ENCODE measurements at regions not wholly inside any gene's neighbourhood (a gene's known extent, or its start where the extent isn't known, plus 50 kb on each side); places are given as distances from the start of the nearest gene placed in this dataset.

DNA sequence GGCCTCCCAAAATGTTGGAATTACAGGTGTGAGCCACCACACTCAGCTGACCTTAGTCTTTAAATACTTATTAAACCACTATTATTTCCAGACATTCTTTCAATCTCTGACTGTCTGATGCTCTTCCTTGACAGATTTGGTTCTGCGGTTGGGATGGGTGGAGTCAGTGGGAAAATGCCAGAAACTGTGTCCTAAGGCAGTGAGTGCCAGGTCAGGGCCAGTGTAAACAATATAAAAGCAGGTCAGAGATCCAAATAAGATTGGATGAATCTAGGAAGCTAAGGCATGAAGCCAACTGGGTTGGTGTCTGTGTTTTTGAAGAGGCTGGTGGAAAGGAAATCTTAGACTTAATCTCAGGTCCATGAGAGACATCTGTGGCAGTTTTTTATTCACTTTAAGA lies 74.7 kb downstream of the KLF5 start:
- Histone ChIP-seq H3K4me2 (ENCODE audit: low read depth, low read length) (no peak overlapping the region), H3K9ac (ENCODE audit: low read depth, low read length) (no peak overlapping the region), H3K36me3 (ENCODE audit: control insufficient read depth, insufficient read depth, low read length) (no peaks in the 10 kb centered on the region), H4K91ac (ENCODE audit: insufficient read depth, low read depth, low read length) (no peak overlapping the region), H3K4me3 (ENCODE audit: insufficient read depth, low read depth, low read length) (no peak overlapping the region), H3K27ac (ENCODE audit: insufficient read depth, low read length) (no peak overlapping the region), H2BK20ac (ENCODE audit: low read depth, low read length) (0 out of 2 replicates have a peak overlapping the region, but pooled peaks have one; percentile 11), H4K8ac (ENCODE audit: low read depth in 2 of 2, low read length in 2 of 2) (no peak overlapping the region), H2BK5ac (ENCODE audit: low read depth, low read length, poor library complexity, severe bottlenecking) (no peak overlapping the region), H3K79me1 (ENCODE audit: low read depth in 1 of 2, low read length in 2 of 2) (no peaks in the 10 kb centered on the region), H2BK15ac (ENCODE audit: low read depth, low read length) (no peak overlapping the region), H2AK9ac (replicated peaks; ENCODE audit: low read depth, low read length, poor library complexity) (no peak overlapping the region), H3K9me1 (ENCODE audit: insufficient read depth, low read length) (peaks cover 8% of the 10 kb centered on the region), H3K56ac (ENCODE audit: extremely low read depth, insufficient read depth, low read length) (no peak overlapping the region), H3K18ac (ENCODE audit: low read depth, low read length) (no peak overlapping the region), H3K9me3 (ENCODE audit: control insufficient read depth, insufficient read depth, low read length) (no peaks in the 10 kb centered on the region), H4K20me1 (ENCODE audit: insufficient read depth, low read length) (no peaks in the 10 kb centered on the region), H4K5ac (ENCODE audit: low read depth, low read length) (no peak overlapping the region), H3K4ac (ENCODE audit: low read depth, low read length) (no peak overlapping the region; the same call in 1 of the 2 replicates), H2AK5ac (ENCODE audit: low read depth, low read length) (peak overlapping the region; percentile 31), H3K14ac (replicated peaks; ENCODE audit: low read depth, low read length) (no peak overlapping the region), H3K27me3 (ENCODE audit: control insufficient read depth, insufficient read depth, low read length) (no peaks in the 10 kb centered on the region), H3K4me1 (ENCODE audit: control insufficient read depth, insufficient read depth, low read length) (peaks cover 5% of the 10 kb centered on the region; the same call in 1 of the 2 replicates), H2AFZ (replicated peaks; ENCODE audit: low read length, poor library complexity) (no peak overlapping the region), H3K23ac (ENCODE audit: low read depth, low read length) (no peak overlapping the region; the same call in 1 of the 2 replicates), H2BK120ac (ENCODE audit: low read depth, low read length) (0 out of 2 replicates have a peak overlapping the region, but pooled peaks have one; percentile 6)
- BruUV-seq (replicated peaks), result no TSS peak
- ChIA-PET POLR2A (ENCODE audit: unreplicated experiment) (no interaction called here), CTCF (interaction anchor here (1.1 kb wide), 1 partner anchor 8 kb away, joined by 4 read pairs; no protein-coding TSS in a partner anchor)
- TF ChIP-seq SMC3 (IDR thresholded peaks at IDR 0.05; ENCODE audit: low read depth, low read length), result no peak
- TF ChIP-seq POLR2A (IDR thresholded peaks at IDR 0.05; ENCODE audit: low read depth, low read length), result no peak
- TF ChIP-seq, protein P1, sequence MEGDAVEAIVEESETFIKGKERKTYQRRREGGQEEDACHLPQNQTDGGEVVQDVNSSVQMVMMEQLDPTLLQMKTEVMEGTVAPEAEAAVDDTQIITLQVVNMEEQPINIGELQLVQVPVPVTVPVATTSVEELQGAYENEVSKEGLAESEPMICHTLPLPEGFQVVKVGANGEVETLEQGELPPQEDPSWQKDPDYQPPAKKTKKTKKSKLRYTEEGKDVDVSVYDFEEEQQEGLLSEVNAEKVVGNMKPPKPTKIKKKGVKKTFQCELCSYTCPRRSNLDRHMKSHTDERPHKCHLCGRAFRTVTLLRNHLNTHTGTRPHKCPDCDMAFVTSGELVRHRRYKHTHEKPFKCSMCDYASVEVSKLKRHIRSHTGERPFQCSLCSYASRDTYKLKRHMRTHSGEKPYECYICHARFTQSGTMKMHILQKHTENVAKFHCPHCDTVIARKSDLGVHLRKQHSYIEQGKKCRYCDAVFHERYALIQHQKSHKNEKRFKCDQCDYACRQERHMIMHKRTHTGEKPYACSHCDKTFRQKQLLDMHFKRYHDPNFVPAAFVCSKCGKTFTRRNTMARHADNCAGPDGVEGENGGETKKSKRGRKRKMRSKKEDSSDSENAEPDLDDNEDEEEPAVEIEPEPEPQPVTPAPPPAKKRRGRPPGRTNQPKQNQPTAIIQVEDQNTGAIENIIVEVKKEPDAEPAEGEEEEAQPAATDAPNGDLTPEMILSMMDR (conservative IDR thresholded peaks at IDR 0.05; ENCODE audit: low read depth, low read length), result no peak
- no peak for TF ChIP-seq NFE2L2 (IDR thresholded peaks at IDR 0.05; ENCODE audit: low read depth, low read length)
- no peak for TF ChIP-seq MXI1 (IDR thresholded peaks at IDR 0.05; ENCODE audit: borderline replicate concordance, low read depth, low read length)
- no peak for TF ChIP-seq CHD1 (IDR thresholded peaks at IDR 0.05; ENCODE audit: low read depth, low read length)
- TF ChIP-seq MAFK (IDR thresholded peaks at IDR 0.05; ENCODE audit: low read depth, low read length), result no peak
- no peak for TF ChIP-seq RAD21 (IDR thresholded peaks at IDR 0.05; ENCODE audit: low read length)
- TF ChIP-seq BHLHE40 (IDR thresholded peaks at IDR 0.05; ENCODE audit: low read depth, low read length), result no peak
- TF ChIP-seq CEBPB (IDR thresholded peaks at IDR 0.05; ENCODE audit: low read depth, low read length), result no peak
- TF ChIP-seq, protein P2, sequence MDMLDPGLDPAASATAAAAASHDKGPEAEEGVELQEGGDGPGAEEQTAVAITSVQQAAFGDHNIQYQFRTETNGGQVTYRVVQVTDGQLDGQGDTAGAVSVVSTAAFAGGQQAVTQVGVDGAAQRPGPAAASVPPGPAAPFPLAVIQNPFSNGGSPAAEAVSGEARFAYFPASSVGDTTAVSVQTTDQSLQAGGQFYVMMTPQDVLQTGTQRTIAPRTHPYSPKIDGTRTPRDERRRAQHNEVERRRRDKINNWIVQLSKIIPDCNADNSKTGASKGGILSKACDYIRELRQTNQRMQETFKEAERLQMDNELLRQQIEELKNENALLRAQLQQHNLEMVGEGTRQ (IDR thresholded peaks at IDR 0.05; ENCODE audit: low read depth, low read length), result no peak
- no peak for TF ChIP-seq RCOR1 (IDR thresholded peaks at IDR 0.05; ENCODE audit: insufficient replicate concordance, low read length)
- TF ChIP-seq RFX5 (IDR thresholded peaks at IDR 0.05; ENCODE audit: low read depth, low read length), result no peak
- TF ChIP-seq FOS (IDR thresholded peaks at IDR 0.05; ENCODE audit: low read depth, low read length), result no peak
- TF ChIP-seq, protein P3, sequence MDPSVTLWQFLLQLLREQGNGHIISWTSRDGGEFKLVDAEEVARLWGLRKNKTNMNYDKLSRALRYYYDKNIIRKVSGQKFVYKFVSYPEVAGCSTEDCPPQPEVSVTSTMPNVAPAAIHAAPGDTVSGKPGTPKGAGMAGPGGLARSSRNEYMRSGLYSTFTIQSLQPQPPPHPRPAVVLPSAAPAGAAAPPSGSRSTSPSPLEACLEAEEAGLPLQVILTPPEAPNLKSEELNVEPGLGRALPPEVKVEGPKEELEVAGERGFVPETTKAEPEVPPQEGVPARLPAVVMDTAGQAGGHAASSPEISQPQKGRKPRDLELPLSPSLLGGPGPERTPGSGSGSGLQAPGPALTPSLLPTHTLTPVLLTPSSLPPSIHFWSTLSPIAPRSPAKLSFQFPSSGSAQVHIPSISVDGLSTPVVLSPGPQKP (IDR thresholded peaks at IDR 0.05; ENCODE audit: borderline replicate concordance, low read depth, low read length), result no peak
- in situ Hi-C loops (cut with MboI; ENCODE audit: low sequenced_read_pairs) (no loop called here), intact Hi-C loops (cut with micrococcal nuclease) (loop anchor here (10.0 kb wide), 1 partner anchor 141 kb away; no protein-coding TSS in a partner anchor), dilution Hi-C loops (cut with HindIII; ENCODE audit: low sequenced_read_pairs, unreplicated experiment) (no loop called here)
- ATAC-seq (ENCODE audit: low read depth) (no peak), DNase-seq (no peak)
- WGBS, 2 experiments (ENCODE audit: extremely low coverage in 2 of 2, insufficient read length in 1 of 2), result no CpG with 5 or more reads among the region's 1 CpG
